Natural killer cell (primary cell): ENCODE measurements at regions not wholly inside any gene's neighbourhood (a gene's known extent, or its start where the extent isn't known, plus 50 kb on each side); places are given as distances from the start of the nearest gene placed in this dataset.

Experiments used
- ATAC-seq, 3 donors: fragments of 150-1000 bp in 2 of 3; fragments of 200-7000 bp in 1 of 3; cut with Tn5 transposase; 1 replicate in 1 of 3; 2 replicates in 2 of 3; pipeline ENCODE4 v1.10.0; 2021; ENCODE audit warnings: mild to moderate bottlenecking in 2 of 3, moderate library complexity in 2 of 3
- DNase-seq, 2 donors: peaks; one replicate each; pipeline versions ENCODE4 v3.0.0 to v3.0.0-alpha.2; 2013 to 2021; ENCODE audit warnings: mixed read lengths in 1 of 2
- H3K27ac ChIP-seq: one replicate; pipeline ENCODE4 v1.5.1; 2013; ENCODE audit warnings: mild to moderate bottlenecking, low read length
- H3K27me3 ChIP-seq: one replicate; pipeline ENCODE4 v1.6.1; 2013; ENCODE audit warnings: low read length; ENCODE audit not compliant: control insufficient read depth, insufficient read depth
- H3K36me3 ChIP-seq: one replicate; pipeline ENCODE4 v1.6.1; 2013; ENCODE audit warnings: low read length; ENCODE audit not compliant: control insufficient read depth, insufficient read depth
- H3K4me1 ChIP-seq: one replicate; pipeline ENCODE4 v1.6.1; 2013; ENCODE audit warnings: low read length; ENCODE audit not compliant: control insufficient read depth, insufficient read depth
- H3K4me3 ChIP-seq: one replicate; pipeline ENCODE4 v1.5.1; 2013; ENCODE audit warnings: low read length
- H3K9me3 ChIP-seq: one replicate; pipeline ENCODE4 v1.6.1; 2013; ENCODE audit warnings: low read length; ENCODE audit not compliant: control insufficient read depth, insufficient read depth
- H3K27ac Mint-ChIP-seq, 2 donors: one replicate each; pipeline ENCODE4 v1.8.0; 2022; ENCODE audit warnings: mild to moderate bottlenecking in 2 of 2, mixed read lengths in 2 of 2, moderate library complexity in 1 of 2
- H3K27me3 Mint-ChIP-seq, 2 donors: one replicate each; pipeline ENCODE4 v1.8.0; 2022; ENCODE audit warnings: low read depth in 2 of 2, mixed read lengths in 2 of 2
- H3K36me3 Mint-ChIP-seq: one replicate; pipeline ENCODE4 v1.8.0; 2022; ENCODE audit warnings: mixed read lengths
- H3K4me1 Mint-ChIP-seq, 2 donors: one replicate each; pipeline ENCODE4 v1.8.0; 2022; ENCODE audit warnings: mixed read lengths in 2 of 2
- H3K4me3 Mint-ChIP-seq: one replicate; pipeline ENCODE4 v1.8.0; 2022; ENCODE audit warnings: mild to moderate bottlenecking, moderate library complexity, mixed read lengths
- H3K9me3 Mint-ChIP-seq, 2 donors: one replicate each; pipeline ENCODE4 v1.8.0; 2022; ENCODE audit warnings: mixed read lengths in 2 of 2
- WGBS: methylation state at CpG from one replicate; pipeline ENCODE4 v1.1.7; 2013; ENCODE audit warnings: missing lambda C conversion rate; ENCODE audit not compliant: insufficient coverage; 5-methylcytosine and 5-hydroxymethylcytosine counted together
- intact Hi-C: fragments of 100-400 bp; cut with micrococcal nuclease; formaldehyde crosslinking; loops from one replicate; pipeline ENCODE4 v1.14.2; 2022
- TF ChIP-seq, protein P1 (sequence below): fragments of 200-600 bp; IDR thresholded peaks from one replicate; pipeline ENCODE4 v1.8.0; 2022; ENCODE audit warnings: antibody characterized with exemption

DNA sequence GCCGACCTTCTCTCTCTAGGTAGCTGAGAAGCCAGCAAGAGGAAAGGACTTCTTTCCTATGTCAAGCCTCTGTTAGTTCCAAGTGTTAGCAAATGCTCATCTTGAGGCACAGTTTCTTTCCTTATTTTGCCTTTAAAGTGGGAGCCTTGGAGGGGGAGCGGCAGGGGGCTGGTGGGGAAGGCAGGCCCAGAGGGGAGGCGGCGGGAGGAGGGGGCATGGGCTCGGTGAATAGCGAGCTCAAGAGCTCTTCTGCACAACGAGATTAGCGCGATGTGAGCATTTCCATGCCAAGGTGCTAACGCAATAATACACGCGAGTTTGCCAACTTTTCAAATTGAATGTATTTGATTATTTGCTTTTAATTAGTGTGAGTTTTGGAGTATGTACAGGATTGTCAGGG is 372.6 kb downstream of the RPS6KC1 start:
- H3K4me3 Mint-ChIP-seq = no peak overlapping the region
- 82% methylated on average over 12 of the region's 12 CpGs for WGBS

DNA sequence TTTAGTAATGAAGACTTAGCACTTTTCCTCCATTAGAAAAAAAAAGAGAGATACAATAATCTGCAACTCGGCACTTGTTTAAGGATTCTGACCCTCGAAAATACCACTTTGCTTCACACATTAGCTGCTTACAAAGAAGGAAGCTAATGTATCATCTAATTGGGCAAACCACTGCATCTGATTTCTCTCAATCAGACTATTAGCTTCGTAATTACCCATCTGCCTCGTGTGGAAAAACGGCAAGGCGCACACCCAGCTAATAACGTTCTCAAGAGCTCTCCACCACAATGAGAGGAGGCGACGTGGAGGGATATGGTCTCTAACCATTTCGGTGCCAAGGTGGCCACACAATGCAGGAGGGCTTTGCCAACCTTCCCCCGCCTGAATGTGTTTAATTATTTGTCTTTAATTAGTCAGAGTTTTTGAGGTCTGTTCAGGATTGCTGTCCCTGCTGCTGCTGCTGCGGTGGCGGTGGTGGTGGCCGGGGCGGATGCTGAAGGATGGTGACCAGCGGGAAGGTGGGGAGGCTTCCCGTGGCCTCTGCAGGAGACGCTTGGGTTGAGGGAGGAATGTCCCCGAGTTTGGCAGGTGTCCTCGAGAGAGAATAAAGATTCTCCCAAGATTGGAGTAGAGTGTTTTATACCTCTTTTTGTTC is 374.5 kb downstream of the RPS6KC1 start:
- Histone ChIP-seq H3K27me3 (no peaks in the 10 kb centered on the region), H3K9me3 (no peaks in the 10 kb centered on the region), H3K27ac (no peak overlapping the region), H3K36me3 (no peaks in the 10 kb centered on the region), H3K4me1 (no peaks in the 10 kb centered on the region), H3K4me3 (no peak overlapping the region)
- Mint-ChIP-seq H3K36me3 (no peaks in the 10 kb centered on the region), H3K9me3 (no peaks in the 10 kb centered on the region), H3K27me3 (peaks cover 8 to 17% of the 10 kb centered on the region in 2 donors), H3K4me3 (no peak overlapping the region), H3K27ac (no peak overlapping the region), H3K4me1 (no peaks in the 10 kb centered on the region)
- intact Hi-C loops = no loop called here
- DNase-seq (no peak), ATAC-seq (no peak)
- 90% methylated on average over 20 of the region's 20 CpGs for WGBS
- TF ChIP-seq, protein P1, sequence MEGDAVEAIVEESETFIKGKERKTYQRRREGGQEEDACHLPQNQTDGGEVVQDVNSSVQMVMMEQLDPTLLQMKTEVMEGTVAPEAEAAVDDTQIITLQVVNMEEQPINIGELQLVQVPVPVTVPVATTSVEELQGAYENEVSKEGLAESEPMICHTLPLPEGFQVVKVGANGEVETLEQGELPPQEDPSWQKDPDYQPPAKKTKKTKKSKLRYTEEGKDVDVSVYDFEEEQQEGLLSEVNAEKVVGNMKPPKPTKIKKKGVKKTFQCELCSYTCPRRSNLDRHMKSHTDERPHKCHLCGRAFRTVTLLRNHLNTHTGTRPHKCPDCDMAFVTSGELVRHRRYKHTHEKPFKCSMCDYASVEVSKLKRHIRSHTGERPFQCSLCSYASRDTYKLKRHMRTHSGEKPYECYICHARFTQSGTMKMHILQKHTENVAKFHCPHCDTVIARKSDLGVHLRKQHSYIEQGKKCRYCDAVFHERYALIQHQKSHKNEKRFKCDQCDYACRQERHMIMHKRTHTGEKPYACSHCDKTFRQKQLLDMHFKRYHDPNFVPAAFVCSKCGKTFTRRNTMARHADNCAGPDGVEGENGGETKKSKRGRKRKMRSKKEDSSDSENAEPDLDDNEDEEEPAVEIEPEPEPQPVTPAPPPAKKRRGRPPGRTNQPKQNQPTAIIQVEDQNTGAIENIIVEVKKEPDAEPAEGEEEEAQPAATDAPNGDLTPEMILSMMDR = no peak

More for the DNA sequence above, 372.6 kb downstream of the RPS6KC1 start:
- no peaks in the 10 kb centered on the region for H3K36me3 ChIP-seq
- ATAC-seq = no peak
- no peak overlapping the region for H3K27ac Mint-ChIP-seq
- no peak for DNase-seq
- no peaks in the 10 kb centered on the region for H3K4me1 ChIP-seq
- TF ChIP-seq, protein P1 = no peak
- intact Hi-C loops = no loop called here
- H3K27me3 Mint-ChIP-seq = peaks cover 12 to 26% of the 10 kb centered on the region in 2 donors
- H3K4me3 ChIP-seq = no peak overlapping the region
- no peaks in the 10 kb centered on the region for H3K9me3 ChIP-seq
- H3K9me3 Mint-ChIP-seq = no peaks in the 10 kb centered on the region
- H3K27me3 ChIP-seq = no peaks in the 10 kb centered on the region
- no peaks in the 10 kb centered on the region for H3K36me3 Mint-ChIP-seq
- no peak overlapping the region for H3K27ac ChIP-seq
- H3K4me1 Mint-ChIP-seq = no peaks in the 10 kb centered on the region

DNA sequence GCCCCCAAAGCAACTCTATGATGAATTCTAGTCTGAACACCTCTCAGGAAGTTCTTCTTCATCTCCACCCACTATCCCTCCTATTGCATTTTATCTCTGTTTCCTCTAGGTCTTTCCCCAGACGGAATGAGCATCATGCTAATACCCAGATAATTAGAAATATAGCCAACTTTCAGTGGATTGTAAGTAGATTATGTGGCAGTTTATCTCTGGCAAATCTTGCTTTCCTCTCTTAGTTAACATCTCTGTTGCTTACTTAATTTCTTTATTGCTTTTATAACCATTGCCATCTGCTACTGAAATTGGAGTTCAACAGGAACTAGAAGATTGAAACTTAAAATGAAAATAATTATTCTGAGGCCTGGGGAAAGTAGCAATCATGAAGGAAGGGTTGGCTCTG is 378.6 kb downstream of the RPS6KC1 start:
- H3K4me3 Mint-ChIP-seq = no peak overlapping the region

More for the DNA sequence above, 378.6 kb downstream of the RPS6KC1 start:
- intact Hi-C loops = no loop called here
- Histone ChIP-seq H3K36me3 (no peaks in the 10 kb centered on the region), H3K27ac (no peak overlapping the region), H3K4me1 (no peaks in the 10 kb centered on the region), H3K9me3 (no peaks in the 10 kb centered on the region), H3K27me3 (no peaks in the 10 kb centered on the region), H3K4me3 (no peak overlapping the region)
- H3K36me3 Mint-ChIP-seq = no peaks in the 10 kb centered on the region
- ATAC-seq = no peak
- no CpG with 5 or more reads among the region's 1 CpG for WGBS
- H3K27ac Mint-ChIP-seq = no peak overlapping the region
- DNase-seq = no peak
- no peaks in the 10 kb centered on the region for H3K9me3 Mint-ChIP-seq
- TF ChIP-seq, protein P1 = no peak
- H3K4me1 Mint-ChIP-seq = no peaks in the 10 kb centered on the region
- peaks cover 14 to 23% of the 10 kb centered on the region in 2 donors for H3K27me3 Mint-ChIP-seq
